ENCODE measurements at regions not wholly inside any gene's neighbourhood (a gene's known extent, or its start where the extent isn't known, plus 50 kb on each side); places are given as distances from the start of the nearest gene placed in this dataset.

GRCh38 chr13:36767276-36767675 is 51.7 kb upstream of the RFXAP start:
- no peak overlapping the region for H3K27ac ChIP-seq (ENCODE audit: low read depth, low read length)
- no peaks in the 10 kb centered on the region for H4K20me1 ChIP-seq (ENCODE audit: insufficient read depth)
- no peak overlapping the region for H3K4me2 ChIP-seq (ENCODE audit: low read length)
- H2AFZ ChIP-seq (ENCODE audit: low read depth, low read length, poor library complexity, severe bottlenecking): no peak overlapping the region
- peaks cover 4 to 10% of the 10 kb centered on the region in 2 experiments for H3K4me1 ChIP-seq (ENCODE audit: control insufficient read depth in 1 of 2, insufficient read depth in 2 of 2, low read length in 2 of 2)
- RAD21 ChIA-PET (ENCODE audit: low non-redundant PET in 1 of 2, low total read pairs in 2 of 2, uncharacterized antibody in 2 of 2, unreplicated experiment in 2 of 2): no interaction called here
- no peaks in the 10 kb centered on the region for H3K27me3 ChIP-seq (ENCODE audit: insufficient read depth, low read length)
- no peaks in the 10 kb centered on the region for H3K36me3 ChIP-seq (ENCODE audit: control insufficient read depth in 1 of 2, insufficient read depth in 2 of 2, low read length in 2 of 2)
- CTCF ChIA-PET: no interaction called here
- POLR2A ChIA-PET: no interaction called here
- no peak overlapping the region for H3K9ac ChIP-seq (ENCODE audit: low read length)
- BruUV-seq (replicated peaks): no TSS peak
- ATAC-seq: no peak
- DNase-seq (ENCODE audit: low read depth, low spot score): no peak
- H3K4me3 ChIP-seq (replicated peaks in 1 of 2; ENCODE audit: low read depth in 1 of 2, low read length in 2 of 2): no peak overlapping the region
- H3K9me3 ChIP-seq (ENCODE audit: control insufficient read depth in 1 of 2, insufficient read depth in 1 of 2, low read depth in 1 of 2, low read length in 2 of 2): peaks cover 3 to 4% of the 10 kb centered on the region in 2 experiments; a peak in 2 of 4 replicates
- H3K9me2 ChIP-seq (ENCODE audit: insufficient read depth): no peaks in the 10 kb centered on the region
- TF ChIP-seq ELF1 (IDR thresholded peaks at IDR 0.05; ENCODE audit: borderline replicate concordance, low read depth) (no peak), POLR2A (IDR thresholded peaks at IDR 0.05; ENCODE audit: borderline replicate concordance, extremely low read depth, insufficient read depth, insufficient read length) (no peak), EZH2 (IDR thresholded peaks at IDR 0.05) (no peak)
- no peaks in the 10 kb centered on the region for H3K79me2 ChIP-seq (ENCODE audit: insufficient read depth, low read length)
- intact Hi-C loops (cut with micrococcal nuclease): no loop called here

GRCh38 chr13:36769126-36769525 is 49.9 kb upstream of the RFXAP start:
- intact Hi-C loops (cut with micrococcal nuclease): no loop called here
- POLR2A ChIA-PET: no interaction called here
- BruUV-seq (replicated peaks): no TSS peak

More at GRCh38 chr13:36769126-36769525, 49.9 kb upstream of the RFXAP start:
- peaks cover 4 to 10% of the 10 kb centered on the region in 2 experiments for H3K4me1 ChIP-seq (ENCODE audit: control insufficient read depth in 1 of 2, insufficient read depth in 2 of 2, low read length in 2 of 2)
- no peak overlapping the region for H3K4me2 ChIP-seq (ENCODE audit: low read length)
- H3K9me2 ChIP-seq (ENCODE audit: insufficient read depth): no peaks in the 10 kb centered on the region
- ATAC-seq (no peak), DNase-seq (ENCODE audit: low read depth, low spot score) (no peak)
- H3K9ac ChIP-seq (ENCODE audit: low read length): no peak overlapping the region
- H3K27ac ChIP-seq (ENCODE audit: low read depth, low read length): no peak overlapping the region
- no peaks in the 10 kb centered on the region for H3K79me2 ChIP-seq (ENCODE audit: insufficient read depth, low read length)
- no peaks in the 10 kb centered on the region for H3K36me3 ChIP-seq (ENCODE audit: control insufficient read depth in 1 of 2, insufficient read depth in 2 of 2, low read length in 2 of 2)
- H3K4me3 ChIP-seq (replicated peaks in 1 of 2; ENCODE audit: low read depth in 1 of 2, low read length in 2 of 2): no peak overlapping the region
- ChIA-PET RAD21 (ENCODE audit: low non-redundant PET in 1 of 2, low total read pairs in 2 of 2, uncharacterized antibody in 2 of 2, unreplicated experiment in 2 of 2) (no interaction called here), CTCF (no interaction called here)
- H3K9me3 ChIP-seq (ENCODE audit: control insufficient read depth in 1 of 2, insufficient read depth in 1 of 2, low read depth in 1 of 2, low read length in 2 of 2): peaks cover 3 to 4% of the 10 kb centered on the region in 2 experiments; a peak in 2 of 4 replicates
- no peak for TF ChIP-seq FOSL1 (IDR thresholded peaks at IDR 0.05; ENCODE audit: low read depth)
- no peak for TF ChIP-seq TCF7L2 (IDR thresholded peaks at IDR 0.05; ENCODE audit: borderline replicate concordance, extremely low read depth, insufficient read depth, insufficient read length)
- no peak for TF ChIP-seq MAX (IDR thresholded peaks at IDR 0.05)
- no peak for TF ChIP-seq JUND (IDR thresholded peaks at IDR 0.05)
- no peak overlapping the region for H2AFZ ChIP-seq (ENCODE audit: low read depth, low read length, poor library complexity, severe bottlenecking)
- H4K20me1 ChIP-seq (ENCODE audit: insufficient read depth): no peaks in the 10 kb centered on the region
- no peaks in the 10 kb centered on the region for H3K27me3 ChIP-seq (ENCODE audit: insufficient read depth, low read length)
